HG03175 (cell line): ENCODE measurements at regions not wholly inside any gene's neighbourhood (a gene's known extent, or its start where the extent isn't known, plus 50 kb on each side); places are given as distances from the start of the nearest gene placed in this dataset.

Experiments
- ATAC-seq: cut with Tn5 transposase; IDR thresholded peaks from one replicate; pipeline ENCODE4 v1.9.1; 2021; ENCODE audit warnings: mild to moderate bottlenecking, moderate library complexity; ENCODE audit not compliant: unreplicated experiment

DNA sequence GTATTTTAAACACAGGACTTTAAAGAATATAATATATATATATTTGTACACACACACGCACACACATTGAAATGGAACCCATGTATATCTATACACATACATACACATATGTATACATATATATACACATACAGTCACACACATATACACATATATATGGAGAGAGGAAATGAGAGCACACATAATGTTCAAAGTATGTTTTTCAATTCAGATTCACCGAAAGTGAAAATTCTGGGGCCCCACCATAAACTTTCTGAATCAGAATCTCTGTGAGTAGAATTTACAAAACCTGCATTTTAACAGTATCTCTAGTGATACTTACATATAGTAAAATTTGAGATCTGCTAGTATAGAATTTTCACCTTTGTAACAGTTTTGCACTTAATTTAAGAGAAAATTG, 60.4 kb upstream of the OBI1 start:
- ATAC-seq, result no peak

DNA sequence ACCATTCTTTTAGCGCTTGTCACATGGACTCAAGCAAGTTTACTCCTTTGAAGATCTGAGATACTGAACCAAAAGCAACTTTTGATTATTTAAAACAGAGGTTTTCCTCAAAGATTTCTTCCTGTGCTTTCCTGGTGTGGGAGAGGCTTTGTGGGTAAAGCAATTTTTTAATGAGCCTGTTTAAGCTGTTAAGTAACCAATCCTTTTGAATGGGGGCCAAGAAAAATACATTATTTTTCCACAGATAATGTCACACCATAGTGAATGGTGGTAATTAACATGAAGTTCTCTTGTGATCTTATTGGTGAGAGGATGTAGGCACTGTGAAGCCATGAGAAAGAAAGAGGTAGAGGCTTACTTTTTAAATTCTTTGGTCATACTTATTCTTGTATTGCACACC, 55.8 kb upstream of the OBI1 start:
- ATAC-seq, result no peak

DNA sequence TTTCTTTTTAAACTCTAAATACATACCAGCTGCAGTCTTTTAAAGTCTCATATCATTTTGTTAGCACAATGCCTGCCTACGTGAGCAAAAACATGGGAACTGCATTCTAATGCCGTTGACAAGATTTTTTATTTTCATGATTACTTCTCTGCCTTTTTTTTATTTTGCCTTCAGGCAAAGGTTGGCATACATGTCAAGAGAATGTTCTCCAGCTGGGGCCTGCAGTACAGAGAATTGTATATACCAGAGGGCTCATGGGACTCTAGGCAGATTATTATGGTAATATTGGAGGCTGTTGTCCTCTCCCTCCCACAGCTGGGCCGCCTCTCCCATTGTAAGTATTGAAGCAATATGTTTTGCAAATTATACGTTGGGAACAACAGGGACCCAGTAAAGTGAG, 53.9 kb upstream of the OBI1 start:
- ATAC-seq, result no peak

DNA sequence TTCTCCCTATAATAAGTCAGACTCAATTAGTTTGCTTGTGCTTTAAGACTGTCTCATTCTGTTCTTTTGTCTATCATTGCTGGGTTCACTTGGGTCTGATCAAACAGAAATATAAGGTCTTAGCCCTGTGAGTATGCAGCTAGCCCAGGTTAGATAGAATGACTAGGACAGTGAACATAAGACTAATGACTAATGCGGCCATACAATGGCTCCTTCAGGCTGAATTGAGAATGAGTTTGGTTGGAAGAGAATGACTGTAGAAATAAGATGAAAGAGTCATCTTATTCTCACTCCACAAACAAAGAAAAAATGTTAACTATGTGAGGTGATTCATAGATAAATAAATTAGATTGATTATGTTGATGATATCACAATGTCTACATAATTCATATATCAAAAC, 50.1 kb upstream of the OBI1 start:
- ATAC-seq, result no peak
